Thyroid gland (tissue), 4 donors: ENCODE measurements at regions not wholly inside any gene's neighbourhood (a gene's known extent, or its start where the extent isn't known, plus 50 kb on each side); places are given as distances from the start of the nearest gene placed in this dataset.

Source experiments
- DNase-seq, 2 donors: peaks; one replicate each; pipeline ENCODE4 v3.0.0-alpha.2; 2019
- H3K27ac ChIP-seq, 3 donors: fragments of 200-600 bp; sonication (generic); 1 replicate in 2 of 3; 2 replicates in 1 of 3; pipeline ENCODE4 v1.5.1; 2016 to 2019; ENCODE audit warnings: mild to moderate bottlenecking in 1 of 3, moderate library complexity in 1 of 3
- H3K27me3 ChIP-seq: fragments of 200-600 bp; sonication (generic); one replicate; pipeline ENCODE4 v1.5.1; 2019
- H3K36me3 ChIP-seq, 2 donors: fragments of 200-600 bp; sonication (generic); one replicate each; pipeline ENCODE4 v1.5.1; 2016 to 2019
- H3K4me1 ChIP-seq, 2 donors: fragments of 200-600 bp; sonication (generic); one replicate each; pipeline ENCODE4 v1.5.1; 2017 to 2019
- H3K4me3 ChIP-seq, 3 donors: fragments of 200-600 bp; sonication (generic); replicated peaks in 1 of 3; 1 replicate in 2 of 3; 2 replicates in 1 of 3; pipeline ENCODE4 v1.5.1; 2016; ENCODE audit warnings: mild to moderate bottlenecking in 1 of 3
- H3K9me3 ChIP-seq: fragments of 200-600 bp; sonication (generic); one replicate; pipeline ENCODE4 v1.5.1; 2017
- POLR2A ChIP-seq, 2 donors: fragments of 450-650 bp; IDR thresholded peaks; one replicate each; pipeline ENCODE4 v1.6.1; 2017; ENCODE audit warnings: antibody characterized with exemption in 2 of 2, mild to moderate bottlenecking in 2 of 2, moderate library complexity in 1 of 2
- WGBS, 2 donors: methylation state at CpG; one replicate each; pipeline ENCODE4 v1.1.5; 2017; 5-methylcytosine and 5-hydroxymethylcytosine counted together
- intact Hi-C: fragments of 100-400 bp; cut with DNase I; formaldehyde crosslinking; loops from one replicate; pipeline ENCODE4 v1.15.1; 2023
- TF ChIP-seq, protein P1 (sequence below), 6 experiments: fragments of 200-600 bp in 3 of 6; fragments of 450-650 bp in 3 of 6; sonication (generic) in 3 of 6; IDR thresholded peaks; one replicate each; pipeline ENCODE4 v1.5.1; 2016 to 2019; ENCODE audit warnings: antibody characterized with exemption in 6 of 6, mild to moderate bottlenecking in 2 of 6, inconsistent platforms in 1 of 6, moderate library complexity in 1 of 6

- TF ChIP-seq, protein P1, sequence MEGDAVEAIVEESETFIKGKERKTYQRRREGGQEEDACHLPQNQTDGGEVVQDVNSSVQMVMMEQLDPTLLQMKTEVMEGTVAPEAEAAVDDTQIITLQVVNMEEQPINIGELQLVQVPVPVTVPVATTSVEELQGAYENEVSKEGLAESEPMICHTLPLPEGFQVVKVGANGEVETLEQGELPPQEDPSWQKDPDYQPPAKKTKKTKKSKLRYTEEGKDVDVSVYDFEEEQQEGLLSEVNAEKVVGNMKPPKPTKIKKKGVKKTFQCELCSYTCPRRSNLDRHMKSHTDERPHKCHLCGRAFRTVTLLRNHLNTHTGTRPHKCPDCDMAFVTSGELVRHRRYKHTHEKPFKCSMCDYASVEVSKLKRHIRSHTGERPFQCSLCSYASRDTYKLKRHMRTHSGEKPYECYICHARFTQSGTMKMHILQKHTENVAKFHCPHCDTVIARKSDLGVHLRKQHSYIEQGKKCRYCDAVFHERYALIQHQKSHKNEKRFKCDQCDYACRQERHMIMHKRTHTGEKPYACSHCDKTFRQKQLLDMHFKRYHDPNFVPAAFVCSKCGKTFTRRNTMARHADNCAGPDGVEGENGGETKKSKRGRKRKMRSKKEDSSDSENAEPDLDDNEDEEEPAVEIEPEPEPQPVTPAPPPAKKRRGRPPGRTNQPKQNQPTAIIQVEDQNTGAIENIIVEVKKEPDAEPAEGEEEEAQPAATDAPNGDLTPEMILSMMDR (IDR thresholded peaks at IDR 0.05) = no peak
- TF ChIP-seq POLR2A (IDR thresholded peaks at IDR 0.05) = no peak
- intact Hi-C loops = no loop called here
Observed at GRCh38 chr6:1055015-1055921, 256.6 kb upstream of the FOXQ1 start.

GRCh38 chr6:1054653-1055014 is 257.3 kb upstream of the FOXQ1 start:
- no peaks in the 10 kb centered on the region for H3K36me3 ChIP-seq
- intact Hi-C loops = no loop called here
- TF ChIP-seq POLR2A (IDR thresholded peaks at IDR 0.05) = no peak
- TF ChIP-seq, protein P1 (IDR thresholded peaks at IDR 0.05) = no peak
- DNase-seq = no peak
- WGBS, 2 donors = 86 to 90% methylated on average over 3 of the region's 3 CpGs
- H3K9me3 ChIP-seq = no peaks in the 10 kb centered on the region
- no peaks in the 10 kb centered on the region for H3K4me1 ChIP-seq
- H3K4me3 ChIP-seq = no peak overlapping the region
- no peaks in the 10 kb centered on the region for H3K27me3 ChIP-seq
- H3K27ac ChIP-seq = no peak overlapping the region

More at GRCh38 chr6:1055015-1055921, 256.6 kb upstream of the FOXQ1 start:
- 65 to 67% methylated on average over 16 of the region's 16 CpGs for WGBS, 2 donors
- no peak overlapping the region for H3K27ac ChIP-seq
- DNase-seq = no peak
- H3K27me3 ChIP-seq = no peaks in the 10 kb centered on the region
- H3K36me3 ChIP-seq = no peaks in the 10 kb centered on the region
- no peak overlapping the region for H3K4me3 ChIP-seq
- no peaks in the 10 kb centered on the region for H3K9me3 ChIP-seq
- H3K4me1 ChIP-seq = no peaks in the 10 kb centered on the region

GRCh38 chr6:1053586-1053985 is 258.3 kb upstream of the FOXQ1 start:
- no peak overlapping the region for H3K27ac ChIP-seq
- no peak for DNase-seq
- no peaks in the 10 kb centered on the region for H3K4me1 ChIP-seq
- no peak overlapping the region for H3K4me3 ChIP-seq
- TF ChIP-seq, protein P1 (IDR thresholded peaks at IDR 0.05) = no peak
- no peak for TF ChIP-seq POLR2A (IDR thresholded peaks at IDR 0.05)
- no peaks in the 10 kb centered on the region for H3K36me3 ChIP-seq
- WGBS, 2 donors = 68 to 70% methylated on average over 7 of the region's 7 CpGs
- H3K9me3 ChIP-seq = no peaks in the 10 kb centered on the region
- H3K27me3 ChIP-seq = no peaks in the 10 kb centered on the region
- intact Hi-C loops = no loop called here

DNA sequence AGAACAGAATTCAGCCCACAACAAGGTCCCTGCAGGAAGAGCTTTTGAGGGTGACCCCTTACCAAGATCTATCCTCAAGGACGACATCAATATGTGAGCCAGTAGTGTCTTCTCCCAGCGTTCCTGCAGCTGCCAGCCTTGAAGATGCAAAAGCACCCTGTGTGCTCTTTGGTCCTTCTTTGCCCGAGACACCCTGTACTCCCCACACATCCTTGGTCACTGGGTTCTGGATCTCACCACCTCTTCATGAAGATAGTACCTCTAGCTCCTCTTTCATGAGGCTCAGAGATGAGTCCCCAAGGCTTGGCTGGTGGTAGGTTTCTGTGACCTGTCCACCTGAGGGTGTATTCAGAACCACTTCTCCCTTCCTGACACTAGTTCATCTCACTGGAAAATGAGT is 259.6 kb upstream of the FOXQ1 start:
- intact Hi-C loops = no loop called here
- no peak for DNase-seq
- WGBS, 2 donors = 92 to 98% methylated on average over 3 of the region's 3 CpGs
- no peak overlapping the region for H3K27ac ChIP-seq
- H3K27me3 ChIP-seq = no peaks in the 10 kb centered on the region
- TF ChIP-seq, protein P1 (IDR thresholded peaks at IDR 0.05) = no peak
- no peak for TF ChIP-seq POLR2A (IDR thresholded peaks at IDR 0.05)
- H3K4me3 ChIP-seq = no peak overlapping the region
- H3K4me1 ChIP-seq = peaks cover 0 to 8% of the 10 kb centered on the region in 2 donors
- no peaks in the 10 kb centered on the region for H3K36me3 ChIP-seq
- no peaks in the 10 kb centered on the region for H3K9me3 ChIP-seq

GRCh38 chr6:1049900-1050299 is 262.0 kb upstream of the FOXQ1 start:
- Histone ChIP-seq H3K27me3 (no peaks in the 10 kb centered on the region), H3K4me1 (peaks cover 0 to 8% of the 10 kb centered on the region in 2 donors), H3K36me3 (no peaks in the 10 kb centered on the region), H3K4me3 (no peak overlapping the region), H3K27ac (no peak overlapping the region), H3K9me3 (no peaks in the 10 kb centered on the region)
- TF ChIP-seq POLR2A (IDR thresholded peaks at IDR 0.05) = no peak
- TF ChIP-seq, protein P1 (IDR thresholded peaks at IDR 0.05) = no peak
- WGBS, 2 donors = 77 to 89% methylated on average over 5 of the region's 5 CpGs
- DNase-seq = no peak
- intact Hi-C loops = no loop called here
